ENCODE measurements at regions not wholly inside any gene's neighbourhood (a gene's known extent, or its start where the extent isn't known, plus 50 kb on each side); places are given as distances from the start of the nearest gene placed in this dataset.
A peak's percentile ranks its signal among the peaks of the same experiment; 100 is the strongest.

- DNase-seq = no peak
Observed at GRCh38 chr2:59899692-59900091, 653.8 kb downstream of the BCL11A start.

DNA sequence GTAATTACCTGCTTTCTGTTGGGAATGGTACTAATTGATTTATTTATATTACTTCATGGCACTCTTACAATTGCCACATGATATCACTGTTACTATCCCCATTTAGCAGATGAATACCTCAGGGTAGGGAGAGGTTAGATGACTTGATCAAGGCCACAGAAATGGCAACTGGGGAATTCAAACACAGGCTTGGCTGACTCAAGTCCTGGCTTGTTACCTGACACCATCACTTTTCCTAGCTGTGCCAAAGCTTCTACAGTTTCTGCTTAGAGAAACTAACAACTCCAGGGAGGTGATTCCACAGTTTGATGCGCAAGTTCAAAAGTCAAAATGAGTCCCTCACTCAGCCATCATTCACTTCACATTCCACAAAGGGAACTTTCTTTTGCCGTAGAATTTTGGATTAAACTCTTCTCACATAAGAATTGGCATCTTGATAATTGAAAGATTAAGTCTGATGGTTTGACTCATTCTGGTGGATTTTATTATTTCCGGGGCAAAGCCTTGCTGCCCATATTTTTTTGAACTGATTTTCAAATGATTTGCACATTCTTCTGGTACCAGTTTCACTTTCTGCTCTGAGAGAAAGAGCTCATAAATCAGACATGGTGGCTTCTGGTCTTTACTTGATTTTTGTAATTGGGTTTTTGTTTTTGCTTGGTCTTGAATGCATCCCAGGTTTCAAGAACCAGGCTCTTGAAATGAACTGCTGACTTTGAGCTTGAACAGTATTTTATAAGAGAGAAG is 656.8 kb downstream of the BCL11A start:
- no peak for DNase-seq

DNA sequence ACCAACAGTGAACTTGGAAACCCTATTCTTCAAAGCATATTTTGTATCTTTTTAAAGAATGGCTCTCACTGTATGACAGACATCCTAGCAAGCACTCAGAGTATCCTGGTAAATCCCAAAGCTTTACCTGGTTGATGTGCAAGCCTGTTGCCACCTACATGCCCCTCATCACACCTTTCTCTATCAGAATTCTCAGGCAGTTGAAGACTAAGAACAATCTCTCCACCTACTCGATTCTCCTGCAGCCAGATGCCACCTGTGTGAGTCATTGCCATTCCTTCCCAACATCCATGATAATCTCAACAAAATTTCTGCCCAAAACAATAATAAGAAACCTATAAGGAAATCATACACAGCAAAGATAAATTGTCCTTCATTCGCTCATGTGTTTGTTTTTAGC is 659.8 kb downstream of the BCL11A start:
- no peak for DNase-seq

DNA sequence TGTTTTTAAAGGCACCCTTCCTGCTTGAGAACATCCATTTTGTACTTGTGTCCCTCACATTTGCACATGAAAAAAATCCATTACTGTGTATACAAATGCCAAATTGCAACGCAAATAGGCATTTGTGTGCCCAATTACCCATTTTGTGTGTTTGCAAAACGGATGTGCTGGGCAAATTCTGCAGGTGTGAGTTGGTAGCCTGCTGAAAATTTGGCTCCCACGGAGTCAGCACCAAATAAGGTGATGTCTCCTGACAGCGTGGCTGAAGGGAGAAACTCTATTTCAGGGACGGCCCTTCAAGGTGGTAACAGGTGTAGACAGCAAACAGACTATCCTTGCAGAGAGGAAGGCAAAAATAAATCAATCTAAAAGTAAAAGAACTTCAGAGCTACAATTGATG is 661.1 kb downstream of the BCL11A start:
- no peak for DNase-seq

- DNase-seq = no peak
Observed at GRCh38 chr2:59889305-59889704, 664.1 kb downstream of the BCL11A start.

DNA sequence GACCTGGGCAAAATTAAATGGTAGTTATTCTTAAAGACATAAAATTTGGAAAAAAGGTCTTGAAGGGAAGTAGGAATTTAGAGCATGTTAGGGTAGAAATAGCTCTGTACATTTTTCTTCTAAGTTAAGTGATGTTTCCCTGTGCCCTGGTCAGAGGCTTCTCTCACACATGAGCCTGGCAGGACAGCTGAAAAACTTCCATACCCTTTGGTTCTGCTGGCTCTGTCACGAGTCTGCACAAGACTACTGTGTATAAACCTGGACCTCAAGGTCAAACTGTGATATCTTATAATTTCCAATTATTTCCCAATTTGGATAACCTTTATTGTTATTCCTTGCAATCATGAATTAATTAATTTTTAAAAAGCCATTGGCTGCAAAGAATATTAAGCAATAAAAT is 664.7 kb downstream of the BCL11A start:
- DNase-seq = no peak

DNA sequence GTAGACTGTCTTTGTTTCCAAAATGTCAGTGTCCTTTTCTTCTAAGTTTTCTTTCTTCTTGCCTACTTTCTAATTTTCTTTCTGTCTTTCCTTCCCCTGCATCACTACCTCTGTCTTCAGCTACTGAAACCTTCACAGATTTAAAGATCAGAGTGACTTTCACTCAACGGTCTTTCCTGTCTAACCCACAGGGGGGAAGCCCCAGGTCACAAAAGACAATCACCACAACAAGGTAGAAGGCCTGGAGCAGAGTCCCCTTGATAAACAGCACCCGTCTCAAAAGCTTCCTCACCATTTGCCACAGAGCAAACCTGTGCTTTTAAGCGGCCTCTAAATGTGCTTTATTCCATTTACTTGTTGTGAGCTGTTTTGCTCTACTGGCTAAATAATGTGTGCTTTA is 665.4 kb downstream of the BCL11A start:
- peak; percentile 71 for DNase-seq

DNA sequence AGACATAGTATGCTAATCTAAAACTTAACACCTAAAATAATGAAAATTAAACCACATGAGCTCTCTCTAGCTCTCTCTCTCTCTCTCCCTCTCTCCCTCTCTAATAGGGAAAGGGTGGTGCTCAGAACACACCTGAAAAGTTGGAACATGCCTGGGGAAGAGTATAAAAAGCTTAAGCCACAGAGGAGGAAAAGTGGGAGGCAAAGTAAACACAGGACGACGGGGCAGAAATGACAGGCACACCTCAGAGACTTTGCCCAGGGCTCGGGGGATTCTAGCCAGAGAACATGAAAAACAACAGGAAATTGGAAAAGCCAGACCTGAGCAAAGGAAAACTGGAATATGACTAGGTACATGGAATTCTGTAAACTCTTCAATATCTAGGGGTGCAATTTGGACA is 666.1 kb downstream of the BCL11A start:
- no peak for DNase-seq

GRCh38 chr2:59886759-59887158 is 666.7 kb downstream of the BCL11A start:
- no peak for DNase-seq

- DNase-seq = no peak
Observed at GRCh38 chr2:59885541-59885940, 667.9 kb downstream of the BCL11A start.

DNA sequence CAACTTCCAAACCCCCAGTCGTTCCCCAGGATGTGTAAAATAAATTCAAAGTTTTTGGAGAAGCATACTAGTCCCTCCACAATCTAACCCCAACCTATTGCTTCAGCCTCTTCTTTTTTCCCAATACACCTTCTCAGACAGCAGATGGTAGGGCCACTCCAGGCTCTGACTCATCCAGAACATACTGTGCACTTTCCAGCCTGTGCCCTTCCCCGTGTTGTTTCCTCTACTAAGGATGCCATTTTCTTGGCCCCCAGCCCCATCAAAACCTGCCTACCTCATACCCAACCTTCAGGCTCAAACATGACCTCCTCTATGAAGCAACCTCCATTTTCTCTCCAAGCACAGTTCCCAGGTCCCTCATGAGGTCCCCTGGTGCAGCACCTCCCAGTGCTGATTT is 669.3 kb downstream of the BCL11A start:
- no peak for DNase-seq

GRCh38 chr2:59882822-59883221 is 670.6 kb downstream of the BCL11A start:
- no peak for DNase-seq

- no peak for DNase-seq
Observed at GRCh38 chr2:59882279-59882678, 671.2 kb downstream of the BCL11A start.

- no peak for DNase-seq
Observed at GRCh38 chr2:59881218-59881617, 672.2 kb downstream of the BCL11A start.

GRCh38 chr2:59879700-59880131 is 673.7 kb downstream of the BCL11A start:
- no peak for DNase-seq

DNA sequence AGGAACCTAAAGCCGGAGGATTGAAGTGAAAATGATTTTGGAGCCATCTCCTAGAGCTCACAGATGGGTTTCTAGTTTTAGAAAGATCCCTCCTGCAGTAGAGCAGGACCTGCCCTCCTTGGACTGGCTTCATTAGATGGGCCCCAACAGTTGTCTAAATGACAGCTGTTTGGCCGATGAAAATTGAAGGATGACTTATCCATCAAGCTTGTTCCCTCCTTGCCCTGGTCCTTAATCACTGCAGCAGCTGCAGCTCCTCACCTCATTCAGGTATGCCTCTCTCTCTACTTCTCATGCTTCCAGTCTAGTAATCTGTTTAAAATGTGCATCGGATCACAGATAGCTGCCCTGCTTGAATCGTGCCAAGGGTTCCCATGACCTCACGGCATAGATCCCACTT is 677.6 kb downstream of the BCL11A start:
- DNase-seq = no peak

DNA sequence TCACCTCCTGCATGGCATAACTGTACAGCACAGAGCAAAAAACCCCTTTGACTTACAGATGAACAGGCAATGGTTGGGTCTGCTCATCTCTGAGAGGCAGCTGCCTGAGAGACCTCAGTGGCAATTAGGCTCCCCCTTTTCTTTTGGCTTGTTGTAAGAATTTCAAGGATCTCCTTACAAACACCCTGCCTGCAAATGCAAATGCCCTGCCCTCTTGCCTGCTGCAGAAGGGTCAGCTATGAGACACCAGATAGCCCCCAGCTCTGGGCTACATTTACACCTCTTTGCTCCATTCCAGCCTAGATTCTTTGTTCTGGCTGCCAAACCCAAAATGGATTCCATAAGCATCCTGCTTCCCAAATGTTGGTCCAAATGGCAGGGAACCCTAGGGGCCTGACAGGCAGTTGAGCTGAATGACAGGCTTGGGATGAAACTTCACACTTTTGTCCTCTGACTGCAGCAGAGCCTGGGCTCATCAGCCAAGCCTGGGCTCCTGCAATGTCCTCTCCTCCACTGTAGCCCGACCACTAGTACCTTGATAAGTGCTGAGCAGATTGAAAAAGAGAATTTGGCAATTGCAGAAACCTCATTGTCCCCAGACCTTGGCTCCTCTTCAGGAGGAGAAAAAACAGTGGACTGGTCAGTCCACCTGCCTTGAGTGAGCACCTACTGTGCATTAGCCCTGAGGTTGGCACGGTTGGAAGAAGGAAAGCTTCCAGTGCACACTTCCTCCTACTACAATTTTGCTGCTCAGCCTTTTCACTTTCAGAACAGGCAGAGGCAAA is 678.3 kb downstream of the BCL11A start:
- DNase-seq = no peak

DNA sequence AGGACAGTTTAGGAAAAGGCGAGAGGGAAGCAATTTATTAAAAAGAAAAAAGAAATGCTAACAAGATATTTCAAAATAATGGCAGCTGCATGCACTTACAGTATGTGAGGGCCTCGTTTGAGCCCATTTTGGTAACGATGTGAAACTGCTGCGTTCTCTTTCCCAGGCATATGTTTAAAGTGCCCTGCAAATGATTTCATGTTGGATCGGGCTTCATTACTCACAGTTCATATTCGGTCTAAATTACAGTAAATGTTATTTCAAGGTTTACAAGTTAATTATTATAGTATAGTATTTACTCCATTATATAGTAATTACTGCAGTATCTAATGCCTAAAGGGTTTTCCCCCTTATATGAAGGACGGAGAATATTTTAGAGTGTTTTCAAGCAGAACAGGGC is 679.1 kb downstream of the BCL11A start:
- DNase-seq = no peak

GRCh38 chr2:59871830-59872229 is 681.6 kb downstream of the BCL11A start:
- DNase-seq = no peak

DNA sequence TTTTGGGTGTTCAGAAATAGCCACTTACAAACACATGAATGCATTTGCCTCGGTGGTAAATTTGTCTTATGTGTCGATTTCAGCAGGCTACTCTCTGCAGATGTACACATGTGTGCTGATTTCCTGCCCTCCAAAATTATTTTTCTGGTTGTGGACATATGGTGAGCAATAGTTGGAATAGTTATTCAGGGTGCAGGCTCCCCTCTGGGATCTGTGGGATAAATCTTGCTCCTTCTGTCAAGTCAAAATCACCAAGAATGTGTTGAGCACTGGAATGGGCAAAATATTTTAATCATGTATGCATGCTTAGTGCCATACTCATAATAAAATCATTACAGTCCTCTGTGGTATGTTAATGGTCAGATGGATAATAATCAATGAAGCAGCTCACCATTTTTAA is 684.5 kb downstream of the BCL11A start:
- no peak for DNase-seq

GRCh38 chr2:59866436-59866835 is 687.0 kb downstream of the BCL11A start:
- no peak for DNase-seq

GRCh38 chr2:59858540-59858939 is 694.9 kb downstream of the BCL11A start:
- DNase-seq = no peak

- no peak for DNase-seq
Observed at GRCh38 chr2:59857109-59857508, 696.3 kb downstream of the BCL11A start.

DNA sequence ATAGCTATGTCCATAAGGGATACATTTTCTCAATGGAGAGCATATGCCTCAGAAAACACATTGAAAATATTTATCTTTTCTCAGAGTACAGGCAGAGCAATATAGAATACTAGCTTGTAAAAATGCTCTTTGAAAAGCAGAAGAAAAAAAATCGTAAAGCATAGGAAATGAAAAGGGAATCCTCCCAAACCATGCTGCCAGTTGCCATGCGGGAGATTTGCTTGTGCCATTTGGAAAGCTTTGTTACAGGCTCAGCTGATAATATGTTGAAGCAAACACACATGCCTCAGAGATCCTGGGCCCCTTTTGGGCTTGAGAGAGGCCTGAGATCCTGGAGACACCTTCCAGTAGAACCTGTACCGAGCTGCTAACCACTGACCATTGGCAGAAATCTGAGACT is 697.1 kb downstream of the BCL11A start:
- no peak for DNase-seq

GRCh38 chr2:59853032-59853431 is 700.4 kb downstream of the BCL11A start:
- no peak for DNase-seq
